GM23338 (cell line): ENCODE measurements at regions not wholly inside any gene's neighbourhood (a gene's known extent, or its start where the extent isn't known, plus 50 kb on each side); places are given as distances from the start of the nearest gene placed in this dataset.

Source experiments
- ATAC-seq: fragments of 200-7000 bp; cut with Tn5 transposase; 3 replicates; pipeline ENCODE4 v1.9.1; 2020
- DNase-seq: peaks from one replicate; pipeline ENCODE4 v3.0.0-alpha.2; 2015; ENCODE audit warnings: low spot score
- H2AFZ ChIP-seq: fragments of 200-600 bp; sonication (generic); 2 replicates; pipeline ENCODE4 v1.8.0; 2016; ENCODE audit warnings: antibody characterized with exemption, mild to moderate bottlenecking, moderate library complexity
- H3F3A ChIP-seq: fragments of 200-600 bp; sonication (generic); replicated peaks from 2 replicates; pipeline ENCODE4 v1.8.0; 2017; ENCODE audit warnings: antibody characterized with exemption, mixed run types, low read depth
- H3K27ac ChIP-seq: fragments of 200-600 bp; sonication (generic); 2 replicates; pipeline ENCODE4 v1.6.1; 2016; ENCODE audit warnings: low read depth
- H3K27me3 ChIP-seq: fragments of 200-600 bp; sonication (generic); 2 replicates; pipeline ENCODE4 v1.8.0; 2016; ENCODE audit warnings: mild to moderate bottlenecking, mixed run types, moderate library complexity; ENCODE audit not compliant: insufficient read depth
- H3K36me3 ChIP-seq: fragments of 200-600 bp; sonication (generic); 2 replicates; pipeline ENCODE4 v1.8.0; 2016; ENCODE audit warnings: mild to moderate bottlenecking; ENCODE audit not compliant: insufficient read depth
- H3K4me1 ChIP-seq: fragments of 200-600 bp; sonication (generic); 2 replicates; pipeline ENCODE4 v1.8.0; 2016; ENCODE audit warnings: mild to moderate bottlenecking, moderate library complexity; ENCODE audit not compliant: insufficient read depth
- H3K4me2 ChIP-seq: fragments of 200-600 bp; sonication (generic); 2 replicates; pipeline ENCODE4 v1.7.1; 2017; ENCODE audit warnings: mixed run types
- H3K4me3 ChIP-seq: fragments of 200-600 bp; sonication (generic); 2 replicates; pipeline ENCODE4 v1.6.1; 2016; ENCODE audit warnings: mixed run types
- H3K79me2 ChIP-seq: fragments of 200-600 bp; sonication (generic); replicated peaks from 2 replicates; pipeline ENCODE4 v1.8.0; 2017; ENCODE audit warnings: mild to moderate bottlenecking; ENCODE audit not compliant: insufficient read depth
- H3K9me2 ChIP-seq: fragments of 200-600 bp; sonication (generic); 2 replicates; pipeline ENCODE4 v1.8.0; 2017; ENCODE audit not compliant: insufficient read depth
- H4K20me1 ChIP-seq: fragments of 200-600 bp; sonication (generic); replicated peaks from 2 replicates; pipeline ENCODE4 v1.8.0; 2017; ENCODE audit warnings: mild to moderate bottlenecking; ENCODE audit not compliant: insufficient read depth
- H3K27ac Mint-ChIP-seq: 2 replicates; pipeline ENCODE4 v1.8.0; 2020; ENCODE audit warnings: inconsistent platforms, mild to moderate bottlenecking, moderate library complexity, mixed read lengths
- H3K27me3 Mint-ChIP-seq: 3 replicates; pipeline ENCODE4 v1.8.0; 2022; ENCODE audit warnings: low read depth, mild to moderate bottlenecking, moderate library complexity, mixed read lengths, inconsistent platforms; ENCODE audit not compliant: insufficient read depth, poor library complexity
- H3K36me3 Mint-ChIP-seq: 3 replicates; pipeline ENCODE4 v1.8.0; 2021; ENCODE audit warnings: low read depth, mild to moderate bottlenecking, inconsistent platforms, moderate library complexity, mixed read lengths
- H3K4me1 Mint-ChIP-seq: 3 replicates; pipeline ENCODE4 v1.8.0; 2020; ENCODE audit warnings: mild to moderate bottlenecking, inconsistent platforms, mixed read lengths
- H3K4me3 Mint-ChIP-seq: 3 replicates; pipeline ENCODE4 v1.8.0; 2021; ENCODE audit warnings: moderate library complexity, mild to moderate bottlenecking, inconsistent platforms, mixed read lengths
- H3K9me3 Mint-ChIP-seq: 3 replicates; pipeline ENCODE4 v1.8.0; 2020; ENCODE audit warnings: moderate library complexity, mild to moderate bottlenecking, inconsistent platforms, mixed read lengths
- ETS1 ChIP-seq: IDR thresholded peaks from 2 replicates; pipeline ENCODE4 v1.6.1; 2016; ENCODE audit warnings: antibody characterized with exemption
- NANOG ChIP-seq: IDR thresholded peaks from 2 replicates; pipeline ENCODE4 v1.6.1; 2016; ENCODE audit warnings: antibody characterized with exemption, borderline replicate concordance
- POLR2AphosphoS5 ChIP-seq: IDR thresholded peaks from 2 replicates; pipeline ENCODE4 v1.6.1; 2016; ENCODE audit warnings: antibody characterized with exemption, low read depth
- ZNF114 ChIP-seq: fragments of 250-450 bp; sonication (Bioruptor Pico); IDR thresholded peaks from 2 replicates; pipeline ENCODE4 v1.5.0; 2020; ENCODE audit warnings: mild to moderate bottlenecking, moderate library complexity
- ZNF331 ChIP-seq: fragments of 250-450 bp; sonication (Bioruptor Pico); IDR thresholded peaks from 2 replicates; pipeline ENCODE4 v1.5.0; 2020; ENCODE audit warnings: low read depth, mild to moderate bottlenecking, moderate library complexity
- TF ChIP-seq, protein P1 (sequence below): IDR thresholded peaks from one replicate; pipeline ENCODE4 v1.6.1; 2018; ENCODE audit warnings: antibody characterized with exemption; ENCODE audit not compliant: unreplicated experiment
- TF ChIP-seq, protein P2 (sequence below): fragments of 250-450 bp; sonication (Bioruptor Pico); IDR thresholded peaks from 2 replicates; pipeline ENCODE4 v1.5.0; 2020; ENCODE audit warnings: mild to moderate bottlenecking, moderate library complexity

GRCh38 chr12:105912882-105913678, 225.7 kb downstream of the NUAK1 start (continued):
- TF ChIP-seq, protein P1, sequence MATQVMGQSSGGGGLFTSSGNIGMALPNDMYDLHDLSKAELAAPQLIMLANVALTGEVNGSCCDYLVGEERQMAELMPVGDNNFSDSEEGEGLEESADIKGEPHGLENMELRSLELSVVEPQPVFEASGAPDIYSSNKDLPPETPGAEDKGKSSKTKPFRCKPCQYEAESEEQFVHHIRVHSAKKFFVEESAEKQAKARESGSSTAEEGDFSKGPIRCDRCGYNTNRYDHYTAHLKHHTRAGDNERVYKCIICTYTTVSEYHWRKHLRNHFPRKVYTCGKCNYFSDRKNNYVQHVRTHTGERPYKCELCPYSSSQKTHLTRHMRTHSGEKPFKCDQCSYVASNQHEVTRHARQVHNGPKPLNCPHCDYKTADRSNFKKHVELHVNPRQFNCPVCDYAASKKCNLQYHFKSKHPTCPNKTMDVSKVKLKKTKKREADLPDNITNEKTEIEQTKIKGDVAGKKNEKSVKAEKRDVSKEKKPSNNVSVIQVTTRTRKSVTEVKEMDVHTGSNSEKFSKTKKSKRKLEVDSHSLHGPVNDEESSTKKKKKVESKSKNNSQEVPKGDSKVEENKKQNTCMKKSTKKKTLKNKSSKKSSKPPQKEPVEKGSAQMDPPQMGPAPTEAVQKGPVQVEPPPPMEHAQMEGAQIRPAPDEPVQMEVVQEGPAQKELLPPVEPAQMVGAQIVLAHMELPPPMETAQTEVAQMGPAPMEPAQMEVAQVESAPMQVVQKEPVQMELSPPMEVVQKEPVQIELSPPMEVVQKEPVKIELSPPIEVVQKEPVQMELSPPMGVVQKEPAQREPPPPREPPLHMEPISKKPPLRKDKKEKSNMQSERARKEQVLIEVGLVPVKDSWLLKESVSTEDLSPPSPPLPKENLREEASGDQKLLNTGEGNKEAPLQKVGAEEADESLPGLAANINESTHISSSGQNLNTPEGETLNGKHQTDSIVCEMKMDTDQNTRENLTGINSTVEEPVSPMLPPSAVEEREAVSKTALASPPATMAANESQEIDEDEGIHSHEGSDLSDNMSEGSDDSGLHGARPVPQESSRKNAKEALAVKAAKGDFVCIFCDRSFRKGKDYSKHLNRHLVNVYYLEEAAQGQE: no peak
- TF ChIP-seq ETS1 (no peak), ZNF331 (CRISPR knock-in tag) (no peak), POLR2AphosphoS5 (no peak)

GRCh38 chr12:105915997-105916759, 222.6 kb downstream of the NUAK1 start:
- H3K27me3 ChIP-seq: no peaks in the 10 kb centered on the region
- no peaks in the 10 kb centered on the region for H4K20me1 ChIP-seq
- no peak for ATAC-seq
- peaks cover 2% of the 10 kb centered on the region for H3K27me3 Mint-ChIP-seq
- no peaks in the 10 kb centered on the region for H3K9me3 Mint-ChIP-seq
- H3K4me2 ChIP-seq: no peak overlapping the region
- no peaks in the 10 kb centered on the region for H3K36me3 Mint-ChIP-seq
- H3K79me2 ChIP-seq: no peaks in the 10 kb centered on the region
- H3K9me2 ChIP-seq: peaks cover 15% of the 10 kb centered on the region
- no peak overlapping the region for H3K4me3 Mint-ChIP-seq
- no peaks in the 10 kb centered on the region for H3K36me3 ChIP-seq
- no peak overlapping the region for H3K27ac ChIP-seq
- H3K4me1 ChIP-seq: no peaks in the 10 kb centered on the region
- no peak overlapping the region for H3K4me3 ChIP-seq
- no peaks in the 10 kb centered on the region for H3K4me1 Mint-ChIP-seq
- no peak for DNase-seq
- no peak overlapping the region for H2AFZ ChIP-seq
- H3F3A ChIP-seq: no peaks in the 10 kb centered on the region
- no peak overlapping the region for H3K27ac Mint-ChIP-seq
- TF ChIP-seq, protein P2, sequence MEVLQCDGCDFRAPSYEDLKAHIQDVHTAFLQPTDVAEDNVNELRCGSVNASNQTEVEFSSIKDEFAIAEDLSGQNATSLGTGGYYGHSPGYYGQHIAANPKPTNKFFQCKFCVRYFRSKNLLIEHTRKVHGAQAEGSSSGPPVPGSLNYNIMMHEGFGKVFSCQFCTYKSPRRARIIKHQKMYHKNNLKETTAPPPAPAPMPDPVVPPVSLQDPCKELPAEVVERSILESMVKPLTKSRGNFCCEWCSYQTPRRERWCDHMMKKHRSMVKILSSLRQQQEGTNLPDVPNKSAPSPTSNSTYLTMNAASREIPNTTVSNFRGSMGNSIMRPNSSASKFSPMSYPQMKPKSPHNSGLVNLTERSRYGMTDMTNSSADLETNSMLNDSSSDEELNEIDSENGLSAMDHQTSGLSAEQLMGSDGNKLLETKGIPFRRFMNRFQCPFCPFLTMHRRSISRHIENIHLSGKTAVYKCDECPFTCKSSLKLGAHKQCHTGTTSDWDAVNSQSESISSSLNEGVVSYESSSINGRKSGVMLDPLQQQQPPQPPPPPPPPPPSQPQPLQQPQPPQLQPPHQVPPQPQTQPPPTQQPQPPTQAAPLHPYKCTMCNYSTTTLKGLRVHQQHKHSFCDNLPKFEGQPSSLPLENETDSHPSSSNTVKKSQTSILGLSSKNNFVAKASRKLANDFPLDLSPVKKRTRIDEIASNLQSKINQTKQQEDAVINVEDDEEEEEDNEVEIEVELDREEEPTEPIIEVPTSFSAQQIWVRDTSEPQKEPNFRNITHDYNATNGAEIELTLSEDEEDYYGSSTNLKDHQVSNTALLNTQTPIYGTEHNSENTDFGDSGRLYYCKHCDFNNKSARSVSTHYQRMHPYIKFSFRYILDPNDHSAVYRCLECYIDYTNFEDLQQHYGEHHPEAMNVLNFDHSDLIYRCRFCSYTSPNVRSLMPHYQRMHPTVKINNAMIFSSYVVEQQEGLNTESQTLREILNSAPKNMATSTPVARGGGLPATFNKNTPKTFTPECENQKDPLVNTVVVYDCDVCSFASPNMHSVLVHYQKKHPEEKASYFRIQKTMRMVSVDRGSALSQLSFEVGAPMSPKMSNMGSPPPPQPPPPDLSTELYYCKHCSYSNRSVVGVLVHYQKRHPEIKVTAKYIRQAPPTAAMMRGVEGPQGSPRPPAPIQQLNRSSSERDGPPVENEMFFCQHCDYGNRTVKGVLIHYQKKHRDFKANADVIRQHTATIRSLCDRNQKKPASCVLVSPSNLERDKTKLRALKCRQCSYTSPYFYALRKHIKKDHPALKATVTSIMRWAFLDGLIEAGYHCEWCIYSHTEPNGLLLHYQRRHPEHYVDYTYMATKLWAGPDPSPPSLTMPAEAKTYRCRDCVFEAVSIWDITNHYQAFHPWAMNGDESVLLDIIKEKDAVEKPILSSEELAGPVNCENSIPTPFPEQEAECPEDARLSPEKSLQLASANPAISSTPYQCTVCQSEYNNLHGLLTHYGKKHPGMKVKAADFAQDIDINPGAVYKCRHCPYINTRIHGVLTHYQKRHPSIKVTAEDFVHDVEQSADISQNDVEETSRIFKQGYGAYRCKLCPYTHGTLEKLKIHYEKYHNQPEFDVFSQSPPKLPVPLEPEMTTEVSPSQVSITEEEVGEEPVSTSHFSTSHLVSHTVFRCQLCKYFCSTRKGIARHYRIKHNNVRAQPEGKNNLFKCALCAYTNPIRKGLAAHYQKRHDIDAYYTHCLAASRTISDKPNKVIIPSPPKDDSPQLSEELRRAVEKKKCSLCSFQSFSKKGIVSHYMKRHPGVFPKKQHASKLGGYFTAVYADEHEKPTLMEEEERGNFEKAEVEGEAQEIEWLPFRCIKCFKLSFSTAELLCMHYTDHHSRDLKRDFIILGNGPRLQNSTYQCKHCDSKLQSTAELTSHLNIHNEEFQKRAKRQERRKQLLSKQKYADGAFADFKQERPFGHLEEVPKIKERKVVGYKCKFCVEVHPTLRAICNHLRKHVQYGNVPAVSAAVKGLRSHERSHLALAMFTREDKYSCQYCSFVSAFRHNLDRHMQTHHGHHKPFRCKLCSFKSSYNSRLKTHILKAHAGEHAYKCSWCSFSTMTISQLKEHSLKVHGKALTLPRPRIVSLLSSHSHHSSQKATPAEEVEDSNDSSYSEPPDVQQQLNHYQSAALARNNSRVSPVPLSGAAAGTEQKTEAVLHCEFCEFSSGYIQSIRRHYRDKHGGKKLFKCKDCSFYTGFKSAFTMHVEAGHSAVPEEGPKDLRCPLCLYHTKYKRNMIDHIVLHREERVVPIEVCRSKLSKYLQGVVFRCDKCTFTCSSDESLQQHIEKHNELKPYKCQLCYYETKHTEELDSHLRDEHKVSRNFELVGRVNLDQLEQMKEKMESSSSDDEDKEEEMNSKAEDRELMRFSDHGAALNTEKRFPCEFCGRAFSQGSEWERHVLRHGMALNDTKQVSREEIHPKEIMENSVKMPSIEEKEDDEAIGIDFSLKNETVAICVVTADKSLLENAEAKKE: no peak
- TF ChIP-seq, protein P1: no peak
- no peak for TF ChIP-seq POLR2AphosphoS5
- TF ChIP-seq NANOG: no peak
- no peak for TF ChIP-seq ZNF114 (CRISPR knock-in tag)
